ENCODE measurements at regions not wholly inside any gene's neighbourhood (a gene's known extent, or its start where the extent isn't known, plus 50 kb on each side); places are given as distances from the start of the nearest gene placed in this dataset.

DNA sequence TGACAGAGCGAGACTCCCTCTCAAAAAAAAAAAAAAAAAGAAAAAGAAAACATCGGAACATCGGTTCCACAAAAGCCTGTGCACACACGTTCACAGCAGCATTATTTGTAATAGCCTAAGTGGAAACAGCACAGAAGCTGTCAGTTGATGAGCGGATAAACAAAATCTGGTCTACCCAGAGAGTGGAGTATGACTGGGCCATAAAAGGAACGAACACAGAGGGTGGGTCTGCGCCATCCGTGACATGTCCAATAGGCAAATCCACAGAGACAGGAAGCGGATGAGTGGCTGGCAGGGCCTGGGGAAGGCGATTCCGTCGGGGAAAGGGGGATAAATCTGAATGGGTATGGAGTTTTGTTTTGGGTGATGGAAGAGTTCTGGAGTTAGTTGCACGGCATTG, 212.2 kb upstream of the CIBAR2 start:
- TF ChIP-seq EP300 (IDR thresholded peaks at IDR 0.05) (no peak), POLR2A (IDR thresholded peaks at IDR 0.05) (no peak), POLR2AphosphoS5 (IDR thresholded peaks at IDR 0.05) (no peak)
- TF ChIP-seq, protein P1, sequence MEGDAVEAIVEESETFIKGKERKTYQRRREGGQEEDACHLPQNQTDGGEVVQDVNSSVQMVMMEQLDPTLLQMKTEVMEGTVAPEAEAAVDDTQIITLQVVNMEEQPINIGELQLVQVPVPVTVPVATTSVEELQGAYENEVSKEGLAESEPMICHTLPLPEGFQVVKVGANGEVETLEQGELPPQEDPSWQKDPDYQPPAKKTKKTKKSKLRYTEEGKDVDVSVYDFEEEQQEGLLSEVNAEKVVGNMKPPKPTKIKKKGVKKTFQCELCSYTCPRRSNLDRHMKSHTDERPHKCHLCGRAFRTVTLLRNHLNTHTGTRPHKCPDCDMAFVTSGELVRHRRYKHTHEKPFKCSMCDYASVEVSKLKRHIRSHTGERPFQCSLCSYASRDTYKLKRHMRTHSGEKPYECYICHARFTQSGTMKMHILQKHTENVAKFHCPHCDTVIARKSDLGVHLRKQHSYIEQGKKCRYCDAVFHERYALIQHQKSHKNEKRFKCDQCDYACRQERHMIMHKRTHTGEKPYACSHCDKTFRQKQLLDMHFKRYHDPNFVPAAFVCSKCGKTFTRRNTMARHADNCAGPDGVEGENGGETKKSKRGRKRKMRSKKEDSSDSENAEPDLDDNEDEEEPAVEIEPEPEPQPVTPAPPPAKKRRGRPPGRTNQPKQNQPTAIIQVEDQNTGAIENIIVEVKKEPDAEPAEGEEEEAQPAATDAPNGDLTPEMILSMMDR (IDR thresholded peaks at IDR 0.05): no peak
